SU-DHL-6 (cell line): ENCODE measurements at regions not wholly inside any gene's neighbourhood (a gene's known extent, or its start where the extent isn't known, plus 50 kb on each side); places are given as distances from the start of the nearest gene placed in this dataset.

Experiments used
- EZH2phosphoT487 ChIP-seq: fragments of 200-600 bp; sonication (generic), shearing (Covaris generic); conservative IDR thresholded peaks from 2 replicates; pipeline ENCODE4 v1.6.1; 2018; ENCODE audit warnings: mild to moderate bottlenecking, antibody characterized with exemption, low read length, moderate library complexity, mixed read lengths
- TF ChIP-seq, protein P1 (sequence below): fragments of 200-600 bp; sonication (generic); IDR thresholded peaks from one replicate; pipeline ENCODE4 v1.5.1; 2017; ENCODE audit warnings: antibody characterized with exemption, mild to moderate bottlenecking, low read length, moderate library complexity; ENCODE audit not compliant: insufficient read depth, poor library complexity, severe bottlenecking

DNA sequence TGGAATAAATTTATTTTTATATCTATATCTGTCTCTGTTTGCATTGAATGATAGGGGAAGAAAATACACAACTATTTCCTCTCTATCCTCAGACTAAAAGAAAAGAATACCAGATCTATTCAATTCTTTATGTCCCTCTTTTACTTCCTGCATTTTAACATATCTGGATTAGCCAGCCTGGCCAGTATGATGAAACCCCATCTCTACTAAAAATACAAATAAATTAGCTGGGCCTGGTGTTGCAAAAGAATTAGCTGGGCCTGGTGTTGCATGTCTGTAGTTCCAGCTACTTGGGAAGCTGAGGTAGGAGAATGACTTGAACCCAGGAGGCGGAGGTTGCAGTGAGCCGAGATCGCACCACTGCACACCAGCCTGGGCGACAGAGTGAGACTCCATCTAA, 182.0 kb downstream of the LURAP1L start:
- TF ChIP-seq, protein P1, sequence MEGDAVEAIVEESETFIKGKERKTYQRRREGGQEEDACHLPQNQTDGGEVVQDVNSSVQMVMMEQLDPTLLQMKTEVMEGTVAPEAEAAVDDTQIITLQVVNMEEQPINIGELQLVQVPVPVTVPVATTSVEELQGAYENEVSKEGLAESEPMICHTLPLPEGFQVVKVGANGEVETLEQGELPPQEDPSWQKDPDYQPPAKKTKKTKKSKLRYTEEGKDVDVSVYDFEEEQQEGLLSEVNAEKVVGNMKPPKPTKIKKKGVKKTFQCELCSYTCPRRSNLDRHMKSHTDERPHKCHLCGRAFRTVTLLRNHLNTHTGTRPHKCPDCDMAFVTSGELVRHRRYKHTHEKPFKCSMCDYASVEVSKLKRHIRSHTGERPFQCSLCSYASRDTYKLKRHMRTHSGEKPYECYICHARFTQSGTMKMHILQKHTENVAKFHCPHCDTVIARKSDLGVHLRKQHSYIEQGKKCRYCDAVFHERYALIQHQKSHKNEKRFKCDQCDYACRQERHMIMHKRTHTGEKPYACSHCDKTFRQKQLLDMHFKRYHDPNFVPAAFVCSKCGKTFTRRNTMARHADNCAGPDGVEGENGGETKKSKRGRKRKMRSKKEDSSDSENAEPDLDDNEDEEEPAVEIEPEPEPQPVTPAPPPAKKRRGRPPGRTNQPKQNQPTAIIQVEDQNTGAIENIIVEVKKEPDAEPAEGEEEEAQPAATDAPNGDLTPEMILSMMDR, result no peak
- TF ChIP-seq EZH2phosphoT487, result no peak
